GM19328 (cell line): ENCODE measurements at regions not wholly inside any gene's neighbourhood (a gene's known extent, or its start where the extent isn't known, plus 50 kb on each side); places are given as distances from the start of the nearest gene placed in this dataset.
"Not testable (repeated sequence)": the region's sequence is repeated elsewhere in the genome, so short reads cannot be mapped to it uniquely, and the experiment has no call there.

Experiments used
- ATAC-seq: cut with Tn5 transposase; IDR thresholded peaks from one replicate; pipeline ENCODE4 v1.9.1; 2021; ENCODE audit warnings: mild to moderate bottlenecking, moderate library complexity; ENCODE audit not compliant: unreplicated experiment

DNA sequence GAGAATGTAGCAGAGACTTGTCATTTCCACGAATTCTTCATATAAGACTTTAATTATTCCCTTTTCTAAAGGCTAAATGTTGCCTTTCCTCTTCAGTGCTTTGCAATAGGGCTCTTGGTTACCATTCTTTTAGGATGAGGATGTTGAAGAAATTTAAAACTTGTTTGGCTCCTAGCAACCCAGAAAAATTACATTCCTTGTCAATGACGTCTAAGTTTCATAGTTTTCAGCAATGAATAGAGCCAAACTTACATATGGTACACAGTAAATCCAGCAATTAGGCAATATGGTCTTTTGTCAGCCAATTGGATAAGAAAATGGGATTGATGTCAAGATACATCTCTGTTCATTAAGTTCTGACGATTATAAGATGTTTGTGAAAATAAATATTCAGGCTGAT lies 1639.6 kb upstream of the PCDH10 start:
- ATAC-seq = no peak

DNA sequence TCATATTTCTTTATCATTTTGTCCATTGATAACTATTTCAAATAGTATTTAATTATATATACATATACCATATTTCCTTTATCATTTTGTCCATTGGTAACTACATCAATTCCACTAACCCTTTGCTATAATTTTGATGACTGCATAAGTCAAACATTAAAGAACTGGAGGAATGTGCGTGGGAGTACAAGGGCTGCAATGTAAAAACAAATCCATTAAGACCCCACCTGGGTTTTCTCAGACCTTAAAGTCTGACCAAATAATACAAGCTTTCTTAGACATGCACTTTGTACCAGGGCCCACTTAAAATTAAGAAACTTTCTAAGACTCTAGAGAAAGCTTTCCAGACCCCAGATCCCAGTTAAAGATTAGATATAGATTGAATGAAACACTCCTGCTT lies 1622.4 kb upstream of the PCDH10 start:
- no peak for ATAC-seq

DNA sequence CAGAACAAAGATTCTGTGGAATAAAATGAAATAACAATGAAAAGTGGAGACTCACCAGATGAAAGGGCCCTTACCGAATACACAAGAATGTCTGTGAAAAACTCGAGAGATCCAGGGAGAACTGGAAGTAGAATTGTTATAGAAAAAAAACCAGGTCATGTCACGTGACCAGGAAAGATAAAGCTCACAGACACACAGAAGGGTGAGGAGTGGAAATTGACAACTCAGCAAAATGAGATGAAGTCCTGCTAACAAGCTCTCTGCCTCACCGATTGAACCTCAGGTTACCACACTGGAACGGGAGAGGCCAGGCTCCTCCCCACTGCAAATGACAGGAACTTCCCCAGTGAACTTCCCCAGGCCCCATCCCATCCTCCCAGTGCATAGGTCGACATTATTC lies 1618.0 kb upstream of the PCDH10 start:
- no peak for ATAC-seq

DNA sequence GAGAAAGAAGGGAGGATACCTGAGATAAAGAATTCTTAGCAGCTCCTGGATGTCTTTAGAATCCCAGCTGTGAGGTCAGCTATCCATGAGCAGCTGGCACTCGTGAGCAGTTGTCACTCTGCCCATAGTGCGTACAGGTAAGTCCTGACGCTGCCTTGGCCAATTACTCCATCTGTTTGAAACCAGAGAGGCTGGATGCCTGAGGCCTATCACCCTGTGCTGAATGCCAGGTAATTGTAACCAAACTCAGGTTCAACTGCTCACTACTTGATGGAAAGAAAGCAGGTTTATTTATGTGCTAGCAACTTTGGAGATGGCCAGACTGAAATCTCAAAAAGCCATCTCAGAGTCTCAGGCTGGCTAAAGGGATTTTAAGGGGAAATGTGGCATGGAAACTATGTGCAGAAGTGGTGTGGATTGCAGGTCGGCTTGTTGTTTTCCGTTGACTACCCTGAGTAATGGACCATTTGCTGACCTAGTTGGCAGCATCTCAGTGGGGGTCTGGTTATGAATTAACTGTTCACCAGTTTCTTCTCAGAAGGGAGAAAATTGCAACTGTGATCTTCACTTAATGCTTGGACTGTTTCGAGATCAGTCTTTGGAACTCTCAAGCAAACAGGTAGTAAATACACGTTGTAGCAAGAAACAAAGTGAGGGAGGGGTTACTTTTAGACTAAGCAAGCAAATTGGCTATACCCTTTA lies 1614.0 kb upstream of the PCDH10 start:
- no peak for ATAC-seq

DNA sequence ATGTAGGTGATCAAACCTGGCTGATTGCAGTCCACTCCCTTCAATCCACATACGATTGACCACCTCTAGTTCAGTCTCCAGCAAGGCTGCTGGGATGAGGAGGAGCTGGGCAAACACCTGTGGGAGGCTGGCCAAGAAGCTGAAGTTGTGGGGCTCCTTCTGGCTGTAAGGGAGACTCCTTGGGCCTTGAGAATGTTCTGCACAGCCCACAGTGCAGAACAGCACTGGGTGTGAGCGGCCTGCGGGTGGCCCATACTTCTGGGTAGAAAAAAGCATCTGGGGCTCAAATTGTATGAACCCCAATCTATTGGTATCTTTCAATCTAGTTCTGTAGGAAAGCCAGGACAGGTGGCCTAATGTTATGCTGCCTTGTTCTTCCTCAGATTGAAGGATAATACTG lies 1608.8 kb upstream of the PCDH10 start:
- ATAC-seq = no peak

DNA sequence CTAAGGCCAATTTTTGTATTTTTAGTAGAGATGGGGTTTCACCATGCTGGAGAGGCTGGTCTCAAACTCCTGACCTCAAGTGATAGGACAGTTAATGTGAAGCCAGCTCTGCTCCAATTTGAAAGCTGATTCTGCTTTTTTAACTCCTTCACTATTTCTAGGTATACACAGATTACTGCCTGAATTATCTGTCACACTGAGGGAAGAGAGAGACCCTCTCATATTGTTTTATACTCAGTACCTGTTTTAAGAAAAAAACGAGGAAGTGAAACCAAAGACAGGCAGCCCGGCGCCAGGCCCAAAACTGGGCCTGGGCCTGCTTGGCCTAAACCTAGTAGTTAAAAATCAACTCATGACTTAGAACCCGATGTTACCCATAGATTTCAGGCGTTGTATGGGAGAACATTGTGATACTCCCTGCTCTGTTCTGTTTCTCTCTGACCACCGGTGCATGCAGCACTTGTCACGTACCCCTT lies 1601.5 kb upstream of the PCDH10 start:
- ATAC-seq = no peak

DNA sequence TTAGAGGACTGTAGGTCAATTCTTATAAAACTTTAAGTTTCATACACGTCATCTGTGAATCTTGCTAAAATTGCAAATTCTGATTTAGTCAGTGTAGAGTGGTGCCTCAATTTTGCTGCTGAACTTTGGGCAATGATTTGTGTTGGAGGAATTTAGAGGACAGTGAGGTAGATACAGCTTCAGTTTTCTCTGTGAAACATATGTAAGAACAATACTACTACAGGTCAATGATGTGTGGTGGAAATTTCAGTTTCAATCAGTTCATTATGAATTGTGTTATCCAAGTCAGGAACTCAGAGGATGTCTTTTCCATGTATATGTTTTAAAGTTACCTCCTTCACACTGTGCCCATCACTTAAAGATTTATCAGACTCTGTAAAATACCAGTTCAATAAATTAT lies 1597.8 kb upstream of the PCDH10 start:
- no peak for ATAC-seq

DNA sequence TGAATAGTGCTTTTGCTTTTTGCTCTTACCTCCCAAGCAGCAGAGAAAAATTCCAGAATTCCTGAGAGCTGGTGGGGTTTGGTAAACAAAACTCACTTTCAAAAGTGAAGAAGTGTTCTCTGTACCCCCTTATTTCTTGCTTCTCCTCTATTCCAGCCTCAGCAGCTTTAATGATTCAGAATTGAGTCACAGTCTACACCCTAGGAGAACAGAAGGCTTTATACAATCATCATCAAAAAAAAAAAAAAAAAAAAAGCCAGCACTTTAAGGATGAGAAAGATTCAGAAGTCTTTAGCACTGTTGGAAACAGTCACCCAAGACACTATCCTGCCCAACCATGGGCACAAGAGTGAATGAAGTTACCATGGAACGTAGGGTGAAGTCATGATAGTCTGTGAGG lies 1583.1 kb upstream of the PCDH10 start:
- ATAC-seq = no peak

DNA sequence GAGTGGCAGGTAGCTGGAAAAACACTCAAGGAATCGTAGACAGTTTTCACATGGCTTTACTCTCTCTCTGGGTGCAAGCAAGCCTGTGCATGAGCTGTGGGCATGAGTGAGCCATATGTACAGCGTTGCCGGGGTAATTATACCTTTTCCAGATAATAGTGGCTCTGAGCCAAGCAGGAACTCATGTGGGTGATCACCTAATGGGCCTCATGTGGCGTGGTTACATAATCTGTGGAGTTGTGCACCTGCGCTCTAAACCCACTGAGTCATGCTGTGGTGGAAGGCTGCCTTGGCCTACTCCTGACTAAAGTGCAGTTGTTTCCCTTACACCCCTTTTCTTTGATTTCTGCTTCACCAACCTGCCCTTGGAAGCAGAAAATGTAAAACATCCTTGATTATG lies 1564.5 kb upstream of the PCDH10 start:
- ATAC-seq = no peak

DNA sequence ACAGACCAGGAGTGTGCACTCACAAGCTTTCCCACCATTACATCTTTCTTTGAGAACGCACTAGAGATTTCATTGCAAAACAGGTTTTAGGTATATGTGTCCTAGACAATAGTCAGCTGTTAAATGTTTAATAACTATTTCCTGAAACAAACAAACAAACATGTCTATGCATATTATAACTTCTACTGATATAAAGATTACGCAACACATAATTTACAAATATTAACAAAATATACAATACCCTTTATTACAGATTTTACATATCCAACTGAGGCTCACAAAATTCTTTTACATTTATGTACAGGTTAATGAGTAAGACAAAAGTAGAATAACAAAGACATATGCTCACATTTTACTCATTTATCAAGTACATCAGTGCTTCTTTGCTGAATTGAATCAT lies 1554.0 kb upstream of the PCDH10 start:
- ATAC-seq = no peak

DNA sequence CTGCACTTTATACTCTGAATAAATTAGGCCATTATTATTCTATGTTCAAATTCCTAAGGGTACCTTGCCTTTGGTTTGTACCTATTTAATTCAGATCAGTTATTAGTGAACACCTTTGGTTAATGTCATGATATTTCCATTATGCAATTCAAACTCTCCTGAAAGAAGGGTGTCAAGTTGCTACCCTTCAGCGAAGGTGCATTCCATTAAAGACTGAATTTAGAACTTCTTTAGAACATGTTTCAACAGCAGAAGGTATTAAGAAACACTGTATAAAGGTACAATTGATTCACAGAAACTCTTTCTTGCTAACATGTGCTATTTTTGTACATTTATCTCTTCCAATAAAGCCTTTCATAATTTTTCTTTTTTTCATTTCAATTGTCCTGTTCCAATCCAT lies 1545.4 kb upstream of the PCDH10 start:
- no peak for ATAC-seq

DNA sequence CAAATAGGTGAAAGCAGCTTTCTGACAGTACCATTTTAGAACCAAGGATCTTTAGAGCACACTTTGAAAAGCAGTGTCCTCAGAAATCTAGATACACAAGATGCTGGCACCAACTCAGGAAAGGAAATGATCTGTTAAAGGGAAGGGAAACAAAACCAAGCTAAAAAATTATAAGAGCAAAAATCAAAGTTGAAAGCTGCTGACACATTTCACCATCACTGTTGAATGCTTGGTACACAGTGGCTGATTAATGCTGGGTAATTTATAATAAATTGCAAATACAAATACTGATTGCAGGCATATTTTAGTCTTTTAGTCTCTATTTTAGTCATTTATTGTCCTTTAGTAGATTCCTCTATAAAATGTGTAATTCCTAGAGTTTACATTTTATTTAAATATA lies 1540.1 kb upstream of the PCDH10 start:
- ATAC-seq = no peak

DNA sequence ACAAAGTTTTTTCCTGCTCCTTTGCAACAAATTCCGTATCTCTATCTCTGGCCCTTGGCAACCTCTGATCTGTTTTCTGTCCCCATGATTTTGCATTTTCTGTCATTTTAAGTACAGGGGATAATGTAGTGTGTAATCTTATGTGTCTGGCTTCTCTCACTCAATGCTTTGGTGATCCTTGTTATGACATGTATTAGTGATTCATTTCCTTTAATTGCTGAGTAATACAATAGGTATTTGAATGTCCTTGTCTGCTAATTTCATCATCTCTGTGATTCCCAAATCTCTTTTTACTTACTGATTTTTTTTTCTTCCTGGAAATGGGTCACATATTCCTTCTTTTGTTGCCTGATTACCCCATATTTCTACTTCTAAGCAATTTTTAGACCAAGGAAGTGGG lies 1538.6 kb upstream of the PCDH10 start:
- ATAC-seq = not testable (repeated sequence)

DNA sequence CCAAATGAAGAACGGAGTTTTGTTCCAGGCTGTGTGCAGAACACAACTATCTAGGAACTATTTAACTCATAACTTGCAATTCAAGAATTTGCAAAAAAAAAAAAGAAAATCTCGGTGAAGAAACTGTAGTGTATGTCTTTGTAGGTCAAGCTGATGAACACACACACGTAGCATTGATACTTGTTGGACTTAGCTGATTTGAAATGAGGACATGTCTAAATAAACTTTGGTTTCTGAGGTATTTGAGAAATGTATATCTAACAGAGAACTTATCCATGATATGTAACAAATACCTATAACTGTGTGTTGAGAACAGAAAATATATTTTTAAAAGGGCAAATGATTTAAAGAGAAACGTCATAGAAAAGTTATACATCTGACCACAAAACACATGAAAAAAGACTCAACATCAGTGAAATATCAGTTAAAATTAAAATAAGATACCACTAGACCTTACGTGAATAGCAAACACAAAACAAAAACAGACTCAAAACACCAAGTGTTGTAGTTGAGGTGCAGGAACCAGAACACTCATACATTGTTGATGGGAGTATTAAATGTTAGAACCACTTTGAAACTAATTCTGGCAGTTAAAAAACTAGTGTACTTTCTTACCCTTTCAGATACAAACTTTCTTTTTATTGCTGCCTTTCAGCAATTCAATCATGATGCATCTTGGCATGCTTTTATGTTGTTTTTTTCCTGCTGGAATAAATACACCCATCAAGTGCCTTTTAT lies 1535.8 kb upstream of the PCDH10 start:
- ATAC-seq = no peak

DNA sequence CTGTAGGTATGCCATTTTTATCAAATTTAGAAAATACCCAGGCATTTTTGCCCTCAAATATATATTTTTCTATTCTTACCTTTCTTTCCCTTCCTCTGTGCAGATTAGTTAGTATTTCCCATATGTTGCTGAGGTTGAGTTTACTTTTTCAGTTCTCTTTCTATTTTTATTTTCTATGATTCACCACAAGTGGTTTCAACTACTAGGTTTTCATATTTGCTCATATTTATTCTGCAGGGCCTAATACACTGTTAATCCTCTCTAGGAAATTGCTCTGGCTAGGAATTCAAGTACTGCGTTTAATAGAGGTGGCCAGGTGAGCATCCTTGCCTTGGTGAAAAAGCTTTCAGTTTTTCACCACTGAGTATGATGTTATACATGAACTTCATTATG lies 1535.3 kb upstream of the PCDH10 start:
- no peak for ATAC-seq

DNA sequence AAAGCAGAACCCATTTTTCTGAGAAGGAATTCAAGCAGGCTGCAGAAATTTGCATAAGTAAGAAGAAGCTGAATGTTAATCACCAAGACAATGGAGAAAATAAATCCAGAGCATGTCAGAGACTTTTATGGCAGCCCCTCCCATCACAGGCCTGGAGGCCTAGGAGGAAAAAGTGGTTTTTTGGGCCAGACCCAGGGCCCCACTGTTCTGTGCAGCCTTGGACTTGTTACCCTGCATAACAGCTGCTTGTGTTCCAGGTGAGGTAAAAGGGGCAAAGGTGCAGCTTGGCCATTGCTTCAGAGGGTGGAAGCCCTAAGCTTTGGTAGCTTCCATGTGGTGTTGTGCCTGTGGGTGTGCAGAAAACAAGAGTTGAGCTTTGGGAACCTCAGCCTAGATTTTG lies 1516.2 kb upstream of the PCDH10 start:
- no peak for ATAC-seq

DNA sequence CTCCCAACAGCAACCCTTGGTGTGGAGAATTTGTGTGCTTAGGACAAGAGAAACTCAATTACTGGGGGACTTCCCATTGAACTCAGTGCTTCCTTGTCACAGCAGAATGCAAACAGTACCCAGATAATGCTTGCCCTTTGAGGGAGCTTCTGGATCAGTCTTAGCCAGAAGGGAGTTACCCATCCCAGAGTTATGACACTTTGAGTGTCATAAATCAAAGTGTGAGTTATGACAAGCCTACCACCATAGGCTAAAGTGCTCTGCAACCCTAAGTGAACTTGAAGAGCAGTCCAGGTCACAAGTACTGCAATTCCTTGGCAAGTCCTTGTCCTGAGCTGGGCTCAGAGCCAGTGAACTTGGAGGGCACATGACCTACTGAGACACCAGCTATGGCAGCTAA lies 1513.9 kb upstream of the PCDH10 start:
- no peak for ATAC-seq

DNA sequence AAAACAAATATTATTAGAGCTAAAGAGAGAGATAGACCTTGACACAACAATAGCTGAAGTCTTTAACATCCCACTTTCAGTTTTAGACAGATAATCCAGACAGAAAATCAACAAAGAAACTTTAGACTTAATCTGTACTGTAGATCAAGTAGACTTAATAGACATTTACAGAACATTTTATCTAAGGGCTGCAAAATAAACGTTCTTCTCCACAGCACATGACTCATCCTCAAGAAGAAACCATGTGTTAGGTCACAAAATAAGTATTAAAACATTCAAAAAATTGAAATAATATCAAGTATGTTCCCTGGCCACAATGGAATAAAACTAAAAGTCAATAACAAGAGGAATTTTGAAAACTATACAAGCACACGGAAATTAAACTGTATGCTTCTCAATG lies 1510.3 kb upstream of the PCDH10 start:
- ATAC-seq = no peak

DNA sequence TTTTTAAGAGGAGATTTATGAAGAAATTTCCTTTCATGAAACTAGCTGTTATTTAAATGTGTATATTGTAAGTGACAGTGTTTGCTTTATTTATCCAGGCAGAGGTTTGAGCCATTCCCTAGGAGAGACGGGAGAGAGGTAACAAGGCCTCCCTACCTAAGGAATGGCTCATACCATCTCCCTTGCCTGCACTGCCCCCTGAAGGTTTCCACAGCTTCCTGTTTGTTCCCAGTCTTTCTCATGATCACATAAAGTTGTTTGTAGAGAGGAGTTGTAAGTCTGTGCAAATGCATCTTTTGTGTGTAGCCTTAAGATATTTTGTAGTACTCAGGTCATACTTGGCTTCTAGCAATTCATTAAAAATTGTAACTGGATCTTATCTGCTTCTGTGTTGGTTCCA lies 1504.5 kb upstream of the PCDH10 start:
- no peak for ATAC-seq

DNA sequence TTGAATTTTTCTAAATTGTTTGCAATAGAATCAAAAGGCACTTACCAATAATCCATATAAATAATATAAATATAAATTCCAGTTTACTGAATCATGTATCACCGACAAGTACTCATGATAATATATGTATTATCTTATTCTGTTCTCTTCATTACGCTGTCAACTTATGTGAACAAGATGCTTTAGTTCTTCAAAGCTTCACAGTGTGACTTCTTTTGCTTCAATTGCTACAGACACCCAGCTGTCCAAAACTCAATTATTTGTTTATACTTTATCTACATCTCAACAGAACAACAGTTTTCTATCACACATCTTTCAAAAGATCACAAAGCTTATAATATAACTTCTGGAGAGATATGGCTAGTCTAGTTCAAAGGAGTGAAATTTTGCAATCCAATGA lies 1499.9 kb upstream of the PCDH10 start:
- ATAC-seq = no peak

DNA sequence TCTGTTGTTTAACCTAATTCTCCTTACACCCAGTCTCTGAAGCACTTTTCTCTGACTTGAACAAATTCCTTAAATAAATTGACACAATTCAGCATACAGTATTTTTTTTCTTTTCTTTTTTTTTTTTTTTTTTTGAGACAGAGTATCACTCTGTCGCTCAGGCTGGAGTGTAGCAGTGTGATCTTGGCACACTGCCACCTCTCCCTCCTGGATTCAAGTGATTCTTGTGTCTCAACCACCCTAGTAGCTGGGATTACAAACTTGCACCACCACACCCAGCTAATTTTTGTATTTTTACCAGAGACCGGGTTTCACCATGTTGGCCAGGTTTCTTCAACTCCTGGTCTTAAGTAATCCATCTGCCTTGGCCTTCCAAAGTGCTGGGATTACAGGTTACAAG lies 1498.1 kb upstream of the PCDH10 start:
- no peak for ATAC-seq

DNA sequence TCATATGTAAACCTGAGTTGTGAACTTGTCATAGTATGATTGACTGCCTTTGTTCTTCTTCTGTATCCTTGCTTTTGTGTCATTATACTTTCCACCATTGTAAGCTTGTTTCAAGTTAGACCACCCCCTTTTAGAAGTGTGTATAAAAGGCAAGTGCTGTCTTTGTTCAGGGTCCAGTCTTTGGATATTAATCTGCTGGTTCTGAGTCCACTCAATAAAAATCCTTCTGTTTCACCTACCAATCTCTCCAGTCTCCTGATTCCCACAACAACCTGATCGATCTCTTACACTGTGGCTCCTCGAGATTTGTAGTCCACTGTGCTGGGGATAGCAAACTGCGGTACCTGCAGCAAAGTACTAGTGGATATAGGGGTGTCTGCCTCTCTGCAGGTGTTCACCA lies 1465.8 kb upstream of the PCDH10 start:
- ATAC-seq = not testable (repeated sequence)

DNA sequence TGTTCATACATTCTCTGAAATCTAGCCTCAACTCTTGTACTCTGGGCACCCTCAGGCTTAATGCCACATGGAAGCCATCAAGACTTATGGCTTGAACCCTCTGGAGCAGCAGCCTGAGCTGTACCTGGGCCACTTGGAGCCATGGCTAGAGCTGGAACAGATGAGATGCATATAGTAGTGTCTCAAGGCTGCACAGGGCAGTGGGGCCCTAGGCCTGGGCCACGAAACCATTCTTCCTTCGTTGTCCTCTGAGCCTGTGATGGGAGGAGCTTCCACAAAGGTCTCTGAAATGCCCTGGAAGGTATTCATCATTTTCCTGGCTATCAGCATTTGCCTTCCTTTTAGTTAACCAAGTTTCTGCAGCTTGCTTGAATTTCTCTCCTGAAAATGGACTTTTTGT lies 1427.2 kb upstream of the PCDH10 start:
- no peak for ATAC-seq
